Spleen (tissue), 11 donors: ENCODE measurements at regions not wholly inside any gene's neighbourhood (a gene's known extent, or its start where the extent isn't known, plus 50 kb on each side); places are given as distances from the start of the nearest gene placed in this dataset.

Experiments
- DNase-seq: peaks from one replicate; pipeline ENCODE4 v3.0.0-alpha.2; 2020
- H3K27ac ChIP-seq, 8 donors: fragments of 200-600 bp; sonication (generic) in 7 of 8; 1 replicate in 4 of 8; 2 replicates in 4 of 8; pipeline versions ENCODE4 v1.5.0 to v1.8.0; 2016 to 2021; ENCODE audit warnings: inconsistent platforms in 4 of 8, mild to moderate bottlenecking in 4 of 8, moderate library complexity in 1 of 8
- H3K27me3 ChIP-seq, 7 donors: fragments of 200-600 bp; sonication (generic) in 6 of 7; replicated peaks in 1 of 7; 1 replicate in 4 of 7; 2 replicates in 3 of 7; pipeline versions ENCODE4 v1.5.0 to v1.8.0; 2016 to 2021; ENCODE audit warnings: inconsistent platforms in 3 of 7, mild to moderate bottlenecking in 1 of 7
- H3K36me3 ChIP-seq, 6 donors: fragments of 200-600 bp; sonication (generic) in 5 of 6; 1 replicate in 4 of 6; 2 replicates in 2 of 6; pipeline versions ENCODE4 v1.5.0 to v1.8.0; 2016 to 2021; ENCODE audit warnings: inconsistent platforms in 2 of 6
- H3K4me1 ChIP-seq, 6 donors: fragments of 200-600 bp; sonication (generic) in 5 of 6; 1 replicate in 3 of 6; 2 replicates in 3 of 6; pipeline versions ENCODE4 v1.5.0 to v1.8.0; 2016 to 2021; ENCODE audit warnings: inconsistent platforms in 3 of 6
- H3K4me3 ChIP-seq, 8 donors: fragments of 200-600 bp; sonication (generic) in 7 of 8; 1 replicate in 4 of 8; 2 replicates in 4 of 8; pipeline versions ENCODE4 v1.5.0 to v1.8.0; 2016 to 2021; ENCODE audit warnings: inconsistent platforms in 4 of 8, mild to moderate bottlenecking in 4 of 8, moderate library complexity in 2 of 8
- H3K9me3 ChIP-seq, 8 donors: fragments of 200-600 bp; sonication (generic) in 7 of 8; 1 replicate in 4 of 8; 2 replicates in 4 of 8; pipeline versions ENCODE4 v1.5.0 to v1.8.0; 2016 to 2021; ENCODE audit warnings: inconsistent platforms in 4 of 8
- POLR2A ChIP-seq, 3 donors: fragments of 450-650 bp; IDR thresholded peaks; one replicate each; pipeline ENCODE4 v1.5.1; 2017; ENCODE audit warnings: antibody characterized with exemption in 3 of 3, mild to moderate bottlenecking in 1 of 3
- POLR2AphosphoS5 ChIP-seq, 3 donors: sonication (generic); formaldehyde crosslinking; IDR thresholded peaks; one replicate each; pipeline ENCODE4 v1.5.1; 2017; ENCODE audit warnings: antibody characterized with exemption in 3 of 3
- WGBS, 5 donors: extraction: QIAGEN DNeasy Blood & Tissue Kit in 3 of 5; methylation state at CpG; one replicate each; pipeline versions ENCODE4 v1.1.5 to v1.1.7; 2013 to 2018; 5-methylcytosine and 5-hydroxymethylcytosine counted together
- intact Hi-C: fragments of 100-400 bp; cut with DNase I; formaldehyde crosslinking; loops from one replicate; pipeline ENCODE4 v1.15.0; 2023; ENCODE audit warnings: low total_unique reads
- TF ChIP-seq, protein P1 (sequence below), 11 experiments: fragments of 200-600 bp in 7 of 11; fragments of 450-650 bp in 4 of 11; sonication (generic) in 4 of 11; IDR thresholded peaks in 8 of 11; conservative IDR thresholded peaks in 3 of 11; 1 replicate in 7 of 11; 2 replicates in 4 of 11; pipeline versions ENCODE4 v1.4.0 to v1.8.0; 2016 to 2021; ENCODE audit warnings: antibody characterized with exemption in 11 of 11, inconsistent platforms in 4 of 11, mild to moderate bottlenecking in 1 of 11
- donor health status: healthy with polysubstance abuse.
- donor health status: DM: no; HTN: no; CAD: no; lungs with moderate emphysema.
- donor health status: DM: no; HTN: no; CAD: no.
- donor health status: Bipolar disorder and iron deficiency.
- donor health status: healthy.
- donor health status: DM: no; HTN: no; CAD: no.
- donor health status: DM: yes; HTN: yes; CAD: no.

DNA sequence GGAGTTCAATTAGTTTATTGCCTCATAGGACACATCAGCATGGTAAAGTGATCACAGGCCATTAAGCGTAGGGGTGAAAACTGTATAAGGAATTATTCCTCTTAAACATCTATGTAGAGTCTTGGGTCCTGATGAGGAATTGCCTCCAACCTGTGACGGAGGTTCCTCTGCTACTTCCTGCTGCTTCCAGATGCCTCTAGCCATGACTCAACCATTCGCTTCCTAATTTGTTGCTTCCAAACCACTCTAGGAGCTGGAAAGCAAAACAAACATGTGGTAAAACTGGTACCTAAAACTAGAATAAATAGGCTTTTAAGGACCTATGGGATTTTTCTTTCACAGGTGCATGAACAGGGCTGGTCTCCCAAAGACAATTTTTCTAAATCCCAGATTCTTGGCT lies 253.8 kb downstream of the KLF12 start:
- no peak overlapping the region for H3K4me3 ChIP-seq
- H3K27me3 ChIP-seq: no peaks in the 10 kb centered on the region
- intact Hi-C loops: no loop called here
- peaks cover 0 to 7% (median 0%) of the 10 kb centered on the region in 6 donors for H3K4me1 ChIP-seq
- H3K36me3 ChIP-seq: no peaks in the 10 kb centered on the region
- TF ChIP-seq, protein P1, sequence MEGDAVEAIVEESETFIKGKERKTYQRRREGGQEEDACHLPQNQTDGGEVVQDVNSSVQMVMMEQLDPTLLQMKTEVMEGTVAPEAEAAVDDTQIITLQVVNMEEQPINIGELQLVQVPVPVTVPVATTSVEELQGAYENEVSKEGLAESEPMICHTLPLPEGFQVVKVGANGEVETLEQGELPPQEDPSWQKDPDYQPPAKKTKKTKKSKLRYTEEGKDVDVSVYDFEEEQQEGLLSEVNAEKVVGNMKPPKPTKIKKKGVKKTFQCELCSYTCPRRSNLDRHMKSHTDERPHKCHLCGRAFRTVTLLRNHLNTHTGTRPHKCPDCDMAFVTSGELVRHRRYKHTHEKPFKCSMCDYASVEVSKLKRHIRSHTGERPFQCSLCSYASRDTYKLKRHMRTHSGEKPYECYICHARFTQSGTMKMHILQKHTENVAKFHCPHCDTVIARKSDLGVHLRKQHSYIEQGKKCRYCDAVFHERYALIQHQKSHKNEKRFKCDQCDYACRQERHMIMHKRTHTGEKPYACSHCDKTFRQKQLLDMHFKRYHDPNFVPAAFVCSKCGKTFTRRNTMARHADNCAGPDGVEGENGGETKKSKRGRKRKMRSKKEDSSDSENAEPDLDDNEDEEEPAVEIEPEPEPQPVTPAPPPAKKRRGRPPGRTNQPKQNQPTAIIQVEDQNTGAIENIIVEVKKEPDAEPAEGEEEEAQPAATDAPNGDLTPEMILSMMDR (IDR thresholded peaks at IDR 0.05 in 8 of 11, conservative IDR thresholded peaks at IDR 0.05 in 3 of 11): no peak
- no peak for TF ChIP-seq POLR2A (IDR thresholded peaks at IDR 0.05)
- H3K9me3 ChIP-seq: peaks cover 0 to 15% (median 5%) of the 10 kb centered on the region in 8 donors
- 83 to 93% (median 90%) methylated on average over 3 of the region's 3 CpGs for WGBS, 5 donors
- H3K27ac ChIP-seq: no peak overlapping the region
- no peak for DNase-seq

DNA sequence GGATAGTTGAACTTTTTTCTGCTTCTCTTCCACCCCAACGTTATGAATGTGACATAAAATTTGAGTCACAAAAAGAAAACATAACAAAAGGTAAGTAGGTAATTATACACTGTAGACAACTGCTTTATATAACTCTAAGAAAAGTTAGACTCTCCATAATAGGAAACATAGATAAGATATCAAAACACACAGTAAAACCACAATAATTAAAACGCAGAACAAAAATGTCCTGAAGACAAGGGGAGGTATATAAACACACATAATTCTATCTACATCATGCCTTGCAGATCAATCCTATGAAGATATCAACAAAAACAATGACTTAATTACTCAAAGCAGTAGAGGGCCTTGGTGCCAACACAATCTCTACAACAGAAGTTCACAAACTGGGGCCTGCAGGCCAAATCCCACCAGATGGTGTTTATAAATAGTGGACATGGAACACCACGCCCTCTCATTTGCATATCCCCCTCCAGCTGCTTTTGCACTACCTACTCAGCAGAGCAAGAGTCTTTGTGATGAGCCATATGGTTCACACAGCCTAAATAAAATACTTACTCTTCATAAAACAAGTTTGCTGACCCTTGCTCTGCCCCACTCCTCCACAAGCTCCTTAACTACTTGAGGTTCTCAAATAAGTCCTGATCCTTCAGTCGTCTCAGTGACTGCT lies 254.7 kb downstream of the KLF12 start:
- TF ChIP-seq POLR2AphosphoS5 (IDR thresholded peaks at IDR 0.05): no peak
- Histone ChIP-seq H3K27ac (no peak overlapping the region), H3K27me3 (no peaks in the 10 kb centered on the region), H3K4me1 (peaks cover 0 to 7% (median 0%) of the 10 kb centered on the region in 6 donors), H3K36me3 (no peaks in the 10 kb centered on the region), H3K4me3 (no peak overlapping the region), H3K9me3 (peaks cover 0 to 15% (median 5%) of the 10 kb centered on the region in 8 donors)
- no peak for DNase-seq
- 59 to 73% (median 65%) methylated on average over 4 of the region's 4 CpGs for WGBS, 5 donors
- intact Hi-C loops: no loop called here

- intact Hi-C loops: no loop called here
- Histone ChIP-seq H3K27me3 (no peaks in the 10 kb centered on the region), H3K9me3 (peaks cover 0 to 15% (median 5%) of the 10 kb centered on the region in 8 donors), H3K4me1 (peaks cover 0 to 7% (median 0%) of the 10 kb centered on the region in 6 donors), H3K36me3 (no peaks in the 10 kb centered on the region), H3K27ac (no peak overlapping the region), H3K4me3 (no peak overlapping the region)
- DNase-seq: no peak
- TF ChIP-seq POLR2A (IDR thresholded peaks at IDR 0.05) (no peak), POLR2AphosphoS5 (IDR thresholded peaks at IDR 0.05) (no peak)
- TF ChIP-seq, protein P1 (IDR thresholded peaks at IDR 0.05 in 8 of 11, conservative IDR thresholded peaks at IDR 0.05 in 3 of 11): no peak
Observed at GRCh38 chr13:73877399-73877798, 256.8 kb downstream of the KLF12 start.

GRCh38 chr13:73876323-73876722 lies 257.9 kb downstream of the KLF12 start:
- WGBS, 5 donors: 81 to 91% (median 87%) methylated on average over 1 of the region's 1 CpG
- Histone ChIP-seq H3K27me3 (no peaks in the 10 kb centered on the region), H3K9me3 (peaks cover 0 to 15% (median 5%) of the 10 kb centered on the region in 8 donors), H3K4me1 (peaks cover 0 to 9% (median 2%) of the 10 kb centered on the region in 6 donors), H3K27ac (no peak overlapping the region), H3K36me3 (no peaks in the 10 kb centered on the region), H3K4me3 (no peak overlapping the region)
- intact Hi-C loops: no loop called here
- TF ChIP-seq POLR2AphosphoS5 (IDR thresholded peaks at IDR 0.05) (no peak), POLR2A (IDR thresholded peaks at IDR 0.05) (no peak)
- TF ChIP-seq, protein P1 (IDR thresholded peaks at IDR 0.05 in 8 of 11, conservative IDR thresholded peaks at IDR 0.05 in 3 of 11): no peak
- no peak for DNase-seq
